Epithelial cell of esophagus (primary cell): ENCODE measurements at regions not wholly inside any gene's neighbourhood (a gene's known extent, or its start where the extent isn't known, plus 50 kb on each side); places are given as distances from the start of the nearest gene placed in this dataset.

ENCODE experiments used
- DNase-seq: peaks from one replicate; pipeline ENCODE4 v3.0.0; 2010; ENCODE audit warnings: low read depth
- H3K4me3 ChIP-seq: 2 replicates; pipeline ENCODE4 v1.5.1; 2011; ENCODE audit warnings: mild to moderate bottlenecking, low read length, control low read depth
- TF ChIP-seq, protein P1 (sequence below): IDR thresholded peaks from 2 replicates; pipeline ENCODE4 v1.5.1; 2011; ENCODE audit warnings: low read depth, mild to moderate bottlenecking, low read length, control low read depth, inconsistent platforms; ENCODE audit not compliant: insufficient read depth; ENCODE audit errors: missing control alignments

DNA sequence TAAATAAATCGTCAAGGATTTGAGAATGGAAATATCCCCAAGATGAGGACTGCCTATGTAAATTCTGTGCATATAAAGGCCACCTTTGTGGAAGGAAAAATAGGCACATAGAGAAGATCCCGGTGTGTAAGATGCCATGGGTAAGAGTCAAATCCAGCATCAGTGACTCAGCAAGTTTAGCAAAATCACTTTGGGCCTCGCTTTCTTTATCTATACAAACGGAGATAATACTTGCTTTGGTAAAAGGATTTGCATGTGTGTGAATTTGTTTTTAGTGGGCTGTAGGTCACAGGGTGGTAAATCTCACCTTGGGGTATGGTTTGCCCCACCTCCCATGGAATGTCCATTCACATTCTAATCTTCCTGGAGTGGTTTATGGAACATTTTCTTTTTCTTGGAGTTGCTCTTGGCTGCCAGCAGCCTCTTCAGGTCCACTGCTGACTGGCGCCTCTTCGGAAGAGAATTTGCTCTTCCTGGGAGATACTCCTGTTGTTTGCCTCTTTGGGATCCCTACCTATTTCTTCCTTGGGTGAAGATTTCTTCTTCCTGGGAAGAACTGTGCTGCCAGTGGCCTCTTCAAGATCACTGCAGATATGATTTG lies 587.6 kb downstream of the CDH11 start:
- H3K4me3 ChIP-seq: no peak overlapping the region
- TF ChIP-seq, protein P1, sequence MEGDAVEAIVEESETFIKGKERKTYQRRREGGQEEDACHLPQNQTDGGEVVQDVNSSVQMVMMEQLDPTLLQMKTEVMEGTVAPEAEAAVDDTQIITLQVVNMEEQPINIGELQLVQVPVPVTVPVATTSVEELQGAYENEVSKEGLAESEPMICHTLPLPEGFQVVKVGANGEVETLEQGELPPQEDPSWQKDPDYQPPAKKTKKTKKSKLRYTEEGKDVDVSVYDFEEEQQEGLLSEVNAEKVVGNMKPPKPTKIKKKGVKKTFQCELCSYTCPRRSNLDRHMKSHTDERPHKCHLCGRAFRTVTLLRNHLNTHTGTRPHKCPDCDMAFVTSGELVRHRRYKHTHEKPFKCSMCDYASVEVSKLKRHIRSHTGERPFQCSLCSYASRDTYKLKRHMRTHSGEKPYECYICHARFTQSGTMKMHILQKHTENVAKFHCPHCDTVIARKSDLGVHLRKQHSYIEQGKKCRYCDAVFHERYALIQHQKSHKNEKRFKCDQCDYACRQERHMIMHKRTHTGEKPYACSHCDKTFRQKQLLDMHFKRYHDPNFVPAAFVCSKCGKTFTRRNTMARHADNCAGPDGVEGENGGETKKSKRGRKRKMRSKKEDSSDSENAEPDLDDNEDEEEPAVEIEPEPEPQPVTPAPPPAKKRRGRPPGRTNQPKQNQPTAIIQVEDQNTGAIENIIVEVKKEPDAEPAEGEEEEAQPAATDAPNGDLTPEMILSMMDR: no peak
- no peak for DNase-seq

DNA sequence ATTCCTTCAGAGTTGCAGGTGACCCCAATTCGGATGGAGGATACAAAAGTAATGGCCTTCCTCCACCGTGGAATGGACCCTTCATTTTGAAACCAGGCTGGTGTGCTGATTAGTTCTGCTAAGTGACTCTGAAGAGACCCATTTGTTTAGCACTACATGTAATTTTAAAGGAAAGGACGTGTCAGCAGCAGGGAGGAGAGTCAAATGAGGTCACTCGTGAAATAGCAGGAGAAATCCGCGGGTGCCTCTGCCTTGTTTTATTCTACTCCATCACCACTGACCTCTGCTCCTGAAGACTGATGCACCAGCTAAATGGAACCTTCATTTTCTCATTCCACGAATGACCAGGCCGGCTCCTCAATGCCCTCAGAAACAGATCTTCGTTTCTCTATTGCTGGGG lies 589.2 kb downstream of the CDH11 start:
- TF ChIP-seq, protein P1: no peak
- DNase-seq: no peak

DNA sequence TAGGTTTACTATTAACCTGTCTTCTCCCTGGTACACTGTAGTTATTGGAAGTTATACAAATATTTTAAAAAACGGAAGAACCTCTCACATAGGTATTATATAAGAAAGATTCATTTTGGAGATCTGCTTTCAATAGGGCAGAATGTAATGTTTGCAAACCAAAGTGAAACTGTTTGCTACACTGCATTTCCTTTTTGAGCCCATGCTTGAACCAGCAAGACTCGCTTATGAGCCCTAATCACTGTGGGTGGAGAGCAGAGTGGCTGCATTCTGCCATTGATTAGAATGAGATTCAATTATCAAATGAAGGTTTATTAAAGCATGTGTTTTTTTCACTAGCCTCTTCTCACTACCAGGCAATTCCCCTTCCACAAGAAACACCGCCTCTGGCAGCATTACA lies 589.7 kb downstream of the CDH11 start:
- no peak for DNase-seq
- TF ChIP-seq, protein P1: no peak
- H3K4me3 ChIP-seq: no peak overlapping the region

More for the DNA sequence above, 589.2 kb downstream of the CDH11 start:
- no peak overlapping the region for H3K4me3 ChIP-seq

DNA sequence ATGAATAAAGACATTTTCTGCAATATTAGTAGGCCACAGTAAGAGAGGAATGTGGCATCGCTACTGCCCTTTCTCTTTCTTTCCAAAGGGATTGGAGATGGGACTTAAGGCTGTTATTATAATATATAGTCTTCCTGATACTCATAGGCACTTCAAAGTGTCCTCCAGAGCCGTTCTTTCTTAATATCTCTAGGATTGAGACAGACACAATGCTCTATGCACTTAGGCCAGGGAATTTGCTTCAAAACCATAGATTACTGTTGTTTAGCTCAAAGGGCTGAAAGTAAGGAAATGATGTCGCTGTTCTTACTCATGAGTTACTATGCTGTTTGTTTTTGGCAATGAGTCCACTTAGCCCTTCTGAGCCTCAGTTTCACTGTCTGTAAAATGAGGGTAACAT lies 590.5 kb downstream of the CDH11 start:
- no peak for DNase-seq
- H3K4me3 ChIP-seq: no peak overlapping the region
- TF ChIP-seq, protein P1: no peak

DNA sequence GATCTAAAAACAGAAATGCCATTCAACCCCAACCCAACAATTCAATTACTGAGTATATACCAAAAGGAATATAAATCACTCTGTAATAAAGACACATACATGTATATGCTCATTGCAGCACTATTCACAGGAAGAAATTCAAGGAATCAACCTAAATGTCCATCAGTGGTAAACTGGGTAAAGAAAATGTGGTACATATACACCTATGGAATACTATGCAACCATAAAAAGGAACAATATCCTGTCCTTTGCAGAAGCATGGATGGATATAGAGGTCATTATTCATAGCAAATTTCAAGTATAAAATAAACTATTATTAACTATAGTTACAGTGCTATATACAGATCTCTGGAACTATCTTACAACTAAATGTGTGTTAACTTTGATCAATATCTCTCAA lies 599.3 kb downstream of the CDH11 start:
- H3K4me3 ChIP-seq: no peak overlapping the region
- TF ChIP-seq, protein P1: no peak
- DNase-seq: no peak

DNA sequence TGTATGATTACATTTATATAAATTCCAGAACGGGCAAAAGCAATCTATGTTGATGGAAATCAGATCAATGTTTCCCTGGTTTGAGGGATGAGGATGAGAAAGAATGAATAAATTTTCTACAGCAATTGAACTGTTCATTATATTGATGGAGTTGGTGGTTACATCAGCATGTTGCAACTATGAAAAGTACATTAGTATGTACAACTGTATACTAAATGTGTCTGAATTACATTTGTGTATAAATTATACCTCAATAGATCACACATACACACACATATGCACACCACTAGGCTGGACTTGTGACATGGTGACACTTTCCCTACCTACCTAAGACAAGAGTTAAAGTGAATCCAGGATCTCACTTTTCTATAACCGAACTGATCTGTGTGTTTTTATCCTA lies 608.0 kb downstream of the CDH11 start:
- no peak overlapping the region for H3K4me3 ChIP-seq
- TF ChIP-seq, protein P1: no peak
- no peak for DNase-seq

DNA sequence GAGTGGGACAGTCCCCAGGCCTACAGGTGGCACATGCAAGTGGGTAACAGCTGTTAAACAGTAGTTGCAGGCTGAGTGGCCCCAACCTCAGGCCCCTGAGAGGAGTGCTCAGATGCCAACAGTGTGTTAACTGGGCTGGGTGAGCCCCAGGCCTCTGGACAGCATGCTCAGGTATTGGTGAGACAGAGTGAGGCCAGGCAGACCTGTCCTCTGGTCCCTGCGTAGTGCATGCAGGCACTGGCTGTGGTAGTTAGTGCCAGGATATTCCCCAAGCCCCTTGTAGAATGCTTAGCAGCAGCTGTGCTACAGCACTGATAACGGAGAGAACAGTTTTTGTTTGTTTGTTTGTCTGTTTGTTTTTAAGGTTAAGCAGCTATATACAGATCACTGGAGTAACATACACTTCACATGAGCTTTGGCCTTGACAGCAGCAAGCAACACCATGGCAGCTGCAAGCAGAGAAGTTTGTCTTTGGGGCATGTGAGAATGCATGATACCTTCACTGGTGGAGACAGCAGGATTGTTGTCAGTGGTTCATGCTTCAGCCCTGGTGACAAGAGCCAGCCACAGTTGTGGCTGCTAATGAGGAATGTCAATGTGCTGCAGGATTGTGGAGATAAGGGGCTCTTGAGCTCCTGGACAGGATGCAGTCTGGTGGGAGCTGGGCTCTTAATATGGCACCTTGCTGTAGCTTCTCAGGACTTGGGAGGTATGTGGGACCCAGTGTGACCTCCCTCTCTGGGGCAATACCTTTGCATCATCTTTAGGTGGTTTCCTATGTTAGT lies 614.4 kb downstream of the CDH11 start:
- TF ChIP-seq, protein P1: no peak
- H3K4me3 ChIP-seq: no peak overlapping the region
- no peak for DNase-seq
